ENCODE measurements at regions not wholly inside any gene's neighbourhood (a gene's known extent, or its start where the extent isn't known, plus 50 kb on each side); places are given as distances from the start of the nearest gene placed in this dataset.
"Not testable (repeated sequence)": the region's sequence is repeated elsewhere in the genome, so short reads cannot be mapped to it uniquely, and the experiment has no call there.

DNA sequence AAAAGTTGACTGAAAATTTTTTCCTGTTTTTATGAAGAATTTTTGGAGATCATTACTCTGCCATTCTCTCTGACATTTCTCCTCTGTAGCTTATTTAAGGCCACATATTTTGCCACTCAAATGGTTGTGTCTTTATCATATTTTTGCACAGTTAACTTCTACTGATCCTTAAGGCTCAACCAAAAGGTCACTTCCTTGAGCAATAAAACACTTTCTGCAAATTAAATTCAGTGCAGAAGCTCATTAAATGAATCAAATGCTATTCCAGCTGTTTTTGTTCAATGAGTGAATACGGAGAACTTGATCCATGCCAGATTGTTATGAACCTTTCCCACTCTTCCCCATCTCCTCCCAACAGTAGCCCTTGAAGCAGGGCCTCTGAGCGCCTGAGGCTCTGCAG, 93.8 kb upstream of the EPB41L4A start:
- POLR2A ChIA-PET: interaction anchor here (0.6 to 0.9 kb wide), 3 partner anchors 10 to 14 kb away, joined by 3 read pairs; no protein-coding TSS in a partner anchor
- CTCF ChIA-PET (ENCODE audit: unreplicated experiment): no interaction called here
- intact Hi-C loops (cut with micrococcal nuclease; ENCODE audit: unreplicated experiment): no loop called here

DNA sequence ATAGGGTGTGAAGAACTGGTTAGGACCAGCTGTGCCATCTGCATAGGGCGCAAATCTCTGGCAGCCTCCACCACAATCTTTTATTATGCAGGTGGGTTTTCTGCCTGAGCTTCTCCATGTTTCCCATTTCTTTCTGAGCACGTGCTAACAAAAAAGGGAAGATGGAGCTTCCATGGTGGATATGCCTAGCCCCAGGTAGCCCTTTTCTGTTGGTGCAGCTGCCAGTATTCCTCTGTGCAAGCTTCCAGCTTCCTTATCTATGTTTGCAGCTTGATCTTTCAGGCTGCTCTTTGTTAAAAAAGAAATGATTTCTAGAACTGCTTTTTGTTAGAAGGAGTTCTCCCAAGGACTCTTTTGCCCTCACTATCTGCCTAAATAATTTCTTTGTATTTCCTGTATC, 95.0 kb upstream of the EPB41L4A start:
- H3K79me2 ChIP-seq (ENCODE audit: insufficient read depth, low read depth, low read length): no peaks in the 10 kb centered on the region
- no peaks in the 10 kb centered on the region for H4K20me1 ChIP-seq (ENCODE audit: insufficient read depth, low read length)
- no peak overlapping the region for H2AFZ ChIP-seq (ENCODE audit: low read length)
- no peaks in the 10 kb centered on the region for H3K9me2 ChIP-seq (ENCODE audit: insufficient read depth, low read length)
- no peak overlapping the region for H3K4me2 ChIP-seq (ENCODE audit: low read length)
- no peak for TF ChIP-seq EZH2phosphoT487 (IDR thresholded peaks at IDR 0.05; ENCODE audit: borderline replicate concordance, low read depth, low read length)
- TF ChIP-seq, protein P1, sequence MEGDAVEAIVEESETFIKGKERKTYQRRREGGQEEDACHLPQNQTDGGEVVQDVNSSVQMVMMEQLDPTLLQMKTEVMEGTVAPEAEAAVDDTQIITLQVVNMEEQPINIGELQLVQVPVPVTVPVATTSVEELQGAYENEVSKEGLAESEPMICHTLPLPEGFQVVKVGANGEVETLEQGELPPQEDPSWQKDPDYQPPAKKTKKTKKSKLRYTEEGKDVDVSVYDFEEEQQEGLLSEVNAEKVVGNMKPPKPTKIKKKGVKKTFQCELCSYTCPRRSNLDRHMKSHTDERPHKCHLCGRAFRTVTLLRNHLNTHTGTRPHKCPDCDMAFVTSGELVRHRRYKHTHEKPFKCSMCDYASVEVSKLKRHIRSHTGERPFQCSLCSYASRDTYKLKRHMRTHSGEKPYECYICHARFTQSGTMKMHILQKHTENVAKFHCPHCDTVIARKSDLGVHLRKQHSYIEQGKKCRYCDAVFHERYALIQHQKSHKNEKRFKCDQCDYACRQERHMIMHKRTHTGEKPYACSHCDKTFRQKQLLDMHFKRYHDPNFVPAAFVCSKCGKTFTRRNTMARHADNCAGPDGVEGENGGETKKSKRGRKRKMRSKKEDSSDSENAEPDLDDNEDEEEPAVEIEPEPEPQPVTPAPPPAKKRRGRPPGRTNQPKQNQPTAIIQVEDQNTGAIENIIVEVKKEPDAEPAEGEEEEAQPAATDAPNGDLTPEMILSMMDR (conservative IDR thresholded peaks at IDR 0.05; ENCODE audit: low read length): no peak
- ChIA-PET POLR2A (no interaction called here), CTCF (ENCODE audit: unreplicated experiment) (no interaction called here)
- no peaks in the 10 kb centered on the region; the same call in 1 of the 2 replicates for H3K9me3 ChIP-seq (ENCODE audit: low read length)
- no peak for DNase-seq (ENCODE audit: low spot score)
- H3K27ac ChIP-seq (ENCODE audit: low read depth, low read length, poor library complexity, severe bottlenecking): no peak overlapping the region
- H3K4me3 ChIP-seq (ENCODE audit: low read depth, low read length, poor library complexity, severe bottlenecking): no peak overlapping the region
- H3K36me3 ChIP-seq (ENCODE audit: insufficient read depth, low read length): no peaks in the 10 kb centered on the region
- intact Hi-C loops (cut with micrococcal nuclease; ENCODE audit: unreplicated experiment): no loop called here
- no TSS peak for BruUV-seq (replicated peaks)
- H3K4me1 ChIP-seq (ENCODE audit: insufficient read depth, low read length, poor library complexity, severe bottlenecking): no peaks in the 10 kb centered on the region

More for the DNA sequence above, 93.8 kb upstream of the EPB41L4A start:
- no peak for DNase-seq (ENCODE audit: low spot score)
- H3K36me3 ChIP-seq (ENCODE audit: insufficient read depth, low read length): no peaks in the 10 kb centered on the region
- H3K27ac ChIP-seq (ENCODE audit: low read depth, low read length, poor library complexity, severe bottlenecking): no peak overlapping the region
- no peaks in the 10 kb centered on the region for H3K4me1 ChIP-seq (ENCODE audit: insufficient read depth, low read length, poor library complexity, severe bottlenecking)
- H3K4me2 ChIP-seq (ENCODE audit: low read length): no peak overlapping the region
- BruUV-seq (replicated peaks): no TSS peak
- no peaks in the 10 kb centered on the region for H3K79me2 ChIP-seq (ENCODE audit: insufficient read depth, low read depth, low read length)
- no peak overlapping the region for H2AFZ ChIP-seq (ENCODE audit: low read length)
- H3K4me3 ChIP-seq (ENCODE audit: low read depth, low read length, poor library complexity, severe bottlenecking): no peak overlapping the region
- TF ChIP-seq, protein P1 (conservative IDR thresholded peaks at IDR 0.05; ENCODE audit: low read length): no peak
- no peak for TF ChIP-seq EZH2phosphoT487 (IDR thresholded peaks at IDR 0.05; ENCODE audit: borderline replicate concordance, low read depth, low read length)
- H3K9me3 ChIP-seq (ENCODE audit: low read length): no peaks in the 10 kb centered on the region
- no peaks in the 10 kb centered on the region for H3K9me2 ChIP-seq (ENCODE audit: insufficient read depth, low read length)
- H4K20me1 ChIP-seq (ENCODE audit: insufficient read depth, low read length): no peaks in the 10 kb centered on the region

DNA sequence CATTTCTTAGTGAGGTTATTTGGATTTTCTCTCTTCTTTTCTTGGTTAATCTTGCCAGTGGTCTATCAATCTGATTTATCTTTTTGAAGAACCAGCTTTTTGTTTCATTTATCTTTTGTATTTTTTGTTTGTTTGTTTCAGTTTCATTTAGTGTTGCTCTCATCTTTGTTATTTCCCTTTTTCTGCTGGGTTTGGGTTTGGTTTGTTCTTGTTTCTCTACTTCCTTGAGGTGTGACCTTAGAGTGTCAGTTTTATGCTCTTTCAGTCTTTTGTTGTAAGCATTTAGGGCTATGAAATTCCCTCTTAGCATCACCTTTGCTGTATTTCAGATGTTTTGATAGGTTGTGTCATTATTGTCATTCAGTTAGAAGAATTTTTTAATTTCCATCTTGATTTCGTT, 101.4 kb upstream of the EPB41L4A start:
- H4K20me1 ChIP-seq (ENCODE audit: insufficient read depth, low read length); H3K36me3 ChIP-seq (ENCODE audit: insufficient read depth, low read length); intact Hi-C loops (cut with micrococcal nuclease; ENCODE audit: unreplicated experiment); H3K79me2 ChIP-seq (ENCODE audit: insufficient read depth, low read depth, low read length); H3K9me3 ChIP-seq (ENCODE audit: low read length); H3K9me2 ChIP-seq (ENCODE audit: insufficient read depth, low read length); CTCF ChIA-PET (ENCODE audit: unreplicated experiment); BruUV-seq (replicated peaks): not testable (repeated sequence)
- Histone ChIP-seq H2AFZ (ENCODE audit: low read length) (peak overlapping the region; percentile 80; the same call in 1 of the 2 replicates), H3K4me3 (ENCODE audit: low read depth, low read length, poor library complexity, severe bottlenecking) (peak overlapping the region; percentile 10), H3K4me2 (ENCODE audit: low read length) (peak overlapping the region; percentile 48), H3K4me1 (ENCODE audit: insufficient read depth, low read length, poor library complexity, severe bottlenecking) (peaks cover 55% of the 10 kb centered on the region), H3K27ac (ENCODE audit: low read depth, low read length, poor library complexity, severe bottlenecking) (peak overlapping the region; percentile 20)
- POLR2A ChIA-PET: interaction anchor here (1.0 kb wide), 2 partner anchors 12 to 15 kb away, joined by 3 read pairs; no protein-coding TSS in a partner anchor
- DNase-seq (ENCODE audit: low spot score): peak; percentile 17

DNA sequence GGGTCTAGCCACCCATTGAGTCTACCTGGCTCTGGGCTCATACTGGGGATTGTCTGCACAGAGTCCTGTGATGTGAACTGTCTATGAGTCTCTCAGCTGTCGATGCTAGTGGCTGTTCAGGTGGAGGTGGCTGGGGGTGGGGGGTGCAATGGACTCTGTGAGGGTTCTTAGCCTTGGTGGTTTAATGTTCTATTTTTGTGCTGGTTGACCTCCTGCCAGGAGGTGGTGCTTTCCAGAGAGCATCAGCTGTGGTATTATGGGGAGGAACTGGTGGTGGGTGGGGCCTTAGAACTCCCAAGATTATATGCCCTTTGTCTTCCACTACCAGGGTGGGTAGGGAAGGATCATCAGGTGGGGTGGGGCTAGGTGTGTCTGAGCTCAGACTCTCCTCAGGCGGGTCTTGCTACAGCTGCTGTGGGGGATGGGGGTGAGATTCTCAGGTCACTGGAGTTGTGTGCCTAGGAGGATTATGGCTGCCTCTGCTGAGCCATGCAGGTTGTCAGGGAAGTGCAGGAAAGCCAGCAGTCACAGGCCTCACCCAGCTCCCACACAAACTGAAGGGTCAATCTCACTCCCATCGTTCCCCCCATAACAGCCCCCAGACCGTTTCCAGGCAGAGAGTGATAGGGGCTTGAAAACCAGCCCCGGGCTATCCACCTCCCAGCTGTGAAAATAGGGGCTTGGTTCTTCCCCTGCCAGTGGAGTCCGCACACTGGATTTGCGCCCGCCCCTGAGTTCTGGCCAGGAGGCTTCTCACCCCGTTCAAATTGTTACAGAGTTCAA, 104.0 kb upstream of the EPB41L4A start:
- Histone ChIP-seq H3K4me1 (ENCODE audit: insufficient read depth, low read length, poor library complexity, severe bottlenecking) (peaks cover 55% of the 10 kb centered on the region), H3K27ac (ENCODE audit: low read depth, low read length, poor library complexity, severe bottlenecking) (peak overlapping the region; percentile 86), H2AFZ (ENCODE audit: low read length) (peak overlapping the region; percentile 85; the same call in 1 of the 2 replicates), H3K4me2 (ENCODE audit: low read length) (peak overlapping the region; percentile 48), H3K4me3 (ENCODE audit: low read depth, low read length, poor library complexity, severe bottlenecking) (peak overlapping the region; percentile 35)
- POLR2A ChIA-PET: interaction anchor here (1.0 to 1.1 kb wide), 3 partner anchors 10 to 524 kb away, joined by 3 to 7 read pairs (median 5); no protein-coding TSS in a partner anchor
- peak; percentile 44 for DNase-seq (ENCODE audit: low spot score)
- H3K36me3 ChIP-seq (ENCODE audit: insufficient read depth, low read length); H4K20me1 ChIP-seq (ENCODE audit: insufficient read depth, low read length); H3K79me2 ChIP-seq (ENCODE audit: insufficient read depth, low read depth, low read length); BruUV-seq (replicated peaks); CTCF ChIA-PET (ENCODE audit: unreplicated experiment); H3K9me3 ChIP-seq (ENCODE audit: low read length); H3K9me2 ChIP-seq (ENCODE audit: insufficient read depth, low read length): not testable (repeated sequence)
- intact Hi-C loops (cut with micrococcal nuclease; ENCODE audit: unreplicated experiment): loop anchor here (1.0 kb wide), 1 partner anchor 363 kb away; no protein-coding TSS in a partner anchor

All from OCI-LY7 (cell line).